GM21423 (cell line): ENCODE measurements at regions not wholly inside any gene's neighbourhood (a gene's known extent, or its start where the extent isn't known, plus 50 kb on each side); places are given as distances from the start of the nearest gene placed in this dataset.
"Not testable (repeated sequence)": the region's sequence is repeated elsewhere in the genome, so short reads cannot be mapped to it uniquely, and the experiment has no call there.

Source experiments
- ATAC-seq: cut with Tn5 transposase; IDR thresholded peaks from one replicate; pipeline ENCODE4 v1.9.1; 2021; ENCODE audit warnings: mild to moderate bottlenecking, moderate library complexity; ENCODE audit not compliant: unreplicated experiment

DNA sequence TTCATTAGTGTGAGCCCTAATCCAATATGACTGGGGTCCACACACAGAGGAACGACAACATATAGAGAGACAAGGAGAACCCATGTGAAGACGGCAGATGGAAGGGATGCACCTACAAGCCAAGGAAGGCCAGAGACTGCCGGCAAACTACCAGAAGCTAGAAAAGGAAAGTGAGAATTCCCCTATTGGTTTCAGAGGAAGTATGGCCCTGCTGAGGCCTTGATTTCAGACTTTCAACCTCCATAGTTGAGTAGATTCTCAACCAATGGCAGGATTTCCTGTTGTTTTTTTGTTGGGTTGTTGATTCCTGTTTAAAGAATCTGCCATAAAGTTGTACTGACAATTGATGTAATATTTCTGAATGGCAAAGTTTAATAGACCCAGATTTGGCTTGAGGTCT, 241.5 kb downstream of the SATB2 start:
- no peak for ATAC-seq

DNA sequence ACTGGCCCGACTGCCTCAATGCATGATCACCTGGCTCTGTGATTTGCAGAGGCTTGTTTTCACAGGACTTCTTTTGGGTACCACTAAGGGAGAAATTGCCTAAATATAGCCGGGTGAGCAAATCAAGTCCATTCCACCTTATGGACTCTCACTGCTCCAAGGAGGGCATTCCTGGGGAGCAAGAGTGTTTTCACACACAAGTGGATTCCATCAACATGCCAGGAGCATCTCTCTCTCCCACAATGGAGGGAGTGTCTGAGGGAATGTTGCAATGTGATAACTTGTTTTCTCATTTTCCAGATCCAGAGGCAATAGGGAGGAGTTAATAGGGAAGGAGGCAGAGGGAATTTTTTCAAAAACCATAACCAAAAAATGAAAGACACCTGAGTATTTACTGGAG, 250.7 kb downstream of the SATB2 start:
- ATAC-seq: no peak

DNA sequence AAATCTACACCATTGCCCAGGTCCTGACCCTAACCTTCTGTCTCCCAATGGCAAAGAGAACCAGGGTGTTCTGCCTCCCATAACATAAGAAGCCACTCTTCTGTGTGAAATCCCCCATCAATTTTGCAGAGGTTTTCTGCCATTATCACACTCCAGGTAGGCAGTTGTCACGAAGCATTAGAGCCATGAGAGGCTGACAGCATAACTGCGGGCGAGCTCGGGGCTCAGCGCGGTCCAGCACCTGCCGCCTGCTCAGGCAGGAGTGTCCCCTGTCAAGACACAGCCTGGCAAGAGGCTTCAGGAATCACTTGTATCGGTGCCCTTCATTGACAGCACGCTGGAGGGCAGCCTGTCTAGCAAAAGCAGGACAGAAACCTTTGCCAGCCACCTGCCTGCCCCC, 251.2 kb downstream of the SATB2 start:
- ATAC-seq: no peak

DNA sequence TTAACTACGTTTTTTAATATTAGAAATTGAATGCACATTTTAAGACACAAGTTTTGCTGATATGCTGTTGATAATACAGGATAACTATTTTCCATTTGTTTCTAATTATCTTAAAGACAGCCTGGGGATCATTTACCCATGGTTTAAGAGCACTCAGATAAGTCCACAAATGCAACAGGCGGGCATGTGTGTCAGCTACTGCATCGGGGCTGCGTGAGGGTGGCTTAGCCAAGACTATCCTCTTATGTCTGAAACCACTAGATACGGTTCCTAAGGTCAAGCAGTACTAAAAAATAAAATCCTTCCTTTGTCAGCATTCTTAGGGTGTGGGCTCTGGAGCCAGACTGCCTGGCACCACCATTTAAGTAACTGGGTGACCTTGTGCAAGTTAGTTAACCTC, 254.8 kb downstream of the SATB2 start:
- ATAC-seq: no peak

DNA sequence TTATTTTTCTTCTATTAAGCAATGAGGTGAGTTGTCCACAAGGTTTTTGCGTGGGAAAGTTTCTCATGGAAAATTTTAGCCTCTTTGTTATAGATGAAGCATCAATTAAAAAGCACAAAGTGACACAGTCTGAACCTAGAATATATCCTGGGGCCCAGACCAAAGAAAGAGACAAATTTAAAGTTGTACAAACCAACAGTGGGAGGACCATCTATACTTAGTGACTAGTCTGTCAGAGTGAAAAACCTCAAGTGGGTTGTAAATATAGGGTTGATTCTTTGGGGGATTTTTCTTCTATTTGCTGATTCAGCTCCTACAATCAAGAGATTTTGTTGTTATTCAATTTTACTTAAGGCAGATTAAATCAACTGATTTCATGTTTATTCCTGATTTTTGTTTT, 256.2 kb downstream of the SATB2 start:
- ATAC-seq: no peak

DNA sequence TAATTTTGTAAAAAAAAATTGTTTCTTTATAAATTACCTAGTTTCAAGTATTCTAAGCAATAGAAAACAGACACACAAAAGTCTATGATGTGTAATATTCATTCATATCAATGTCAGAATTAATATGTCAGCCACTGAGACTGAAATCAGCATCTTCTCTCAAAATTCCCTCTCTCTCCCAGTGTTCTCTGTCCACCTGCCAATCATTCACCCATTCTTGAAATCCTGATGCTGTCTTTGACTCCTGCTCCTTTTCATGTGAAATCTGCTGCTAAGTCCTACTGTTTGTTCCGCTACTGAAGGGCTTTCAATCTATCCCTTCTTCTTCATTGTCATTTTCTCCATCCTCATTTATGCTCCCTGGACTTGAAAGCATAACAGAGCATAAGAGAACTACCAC, 257.9 kb downstream of the SATB2 start:
- ATAC-seq: no peak

DNA sequence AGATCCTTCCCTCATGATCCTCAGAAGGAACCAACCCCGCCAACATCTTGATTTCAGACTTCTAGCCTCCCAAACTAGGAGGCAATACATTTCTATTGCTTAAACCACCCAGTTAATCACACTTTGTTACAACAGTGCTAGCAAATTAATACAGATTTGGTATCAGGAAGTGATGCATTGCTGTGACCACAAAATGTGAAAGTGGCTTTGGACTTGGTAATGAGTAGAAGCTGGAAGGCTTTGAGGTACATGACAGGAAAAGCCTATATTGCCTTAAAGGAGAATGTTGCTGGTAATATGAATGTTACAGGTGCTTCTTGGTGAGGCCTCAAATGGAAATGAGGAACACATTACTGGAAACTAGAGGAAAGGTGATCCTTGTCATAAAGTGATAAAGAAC, 260.3 kb downstream of the SATB2 start:
- ATAC-seq: no peak

DNA sequence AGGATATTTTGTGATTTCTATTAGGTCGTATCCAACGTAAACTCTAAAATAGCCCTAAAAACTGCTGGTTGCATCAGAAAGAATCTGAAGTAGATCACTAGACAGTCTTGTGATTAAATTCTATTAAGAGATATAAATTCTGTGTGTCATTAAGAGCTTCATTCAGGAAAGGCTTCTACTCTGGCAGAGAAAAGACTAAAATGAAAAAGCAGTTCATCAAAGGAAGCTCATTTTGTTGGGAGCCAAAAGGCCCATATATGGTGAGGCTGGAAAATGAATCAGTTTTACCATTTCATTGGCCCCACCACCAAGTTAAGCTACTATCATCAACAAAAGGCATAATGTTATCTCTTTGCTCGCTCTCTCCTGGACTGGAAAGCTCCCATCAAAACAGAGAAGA, 261.1 kb downstream of the SATB2 start:
- no peak for ATAC-seq

DNA sequence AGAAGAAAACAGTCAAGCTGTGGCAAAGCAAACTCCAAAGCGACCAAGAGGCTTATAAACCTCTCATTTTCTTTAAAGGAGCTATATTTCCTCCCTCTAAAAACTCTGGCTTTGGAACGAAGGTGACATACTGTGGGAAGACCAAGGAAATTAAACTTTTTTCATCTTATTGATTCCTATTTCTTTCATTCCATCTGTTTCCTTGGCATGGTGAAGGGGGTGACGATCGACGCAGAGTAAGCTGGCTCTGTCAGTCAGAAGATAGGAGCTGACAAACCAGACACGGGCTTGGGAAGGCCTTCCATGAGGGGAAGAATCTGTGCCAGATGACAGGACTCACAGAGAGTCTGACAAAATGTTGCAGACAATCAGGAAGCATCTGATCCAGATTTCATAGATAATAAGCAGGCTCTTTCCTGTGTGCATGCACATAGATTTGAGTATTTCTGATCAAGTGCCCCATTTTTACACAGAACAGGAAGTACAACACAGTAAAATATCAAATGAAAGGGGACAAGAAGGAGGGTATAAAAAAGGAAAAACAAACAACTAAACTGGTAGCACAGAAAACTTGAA, 261.7 kb downstream of the SATB2 start:
- ATAC-seq: no peak

DNA sequence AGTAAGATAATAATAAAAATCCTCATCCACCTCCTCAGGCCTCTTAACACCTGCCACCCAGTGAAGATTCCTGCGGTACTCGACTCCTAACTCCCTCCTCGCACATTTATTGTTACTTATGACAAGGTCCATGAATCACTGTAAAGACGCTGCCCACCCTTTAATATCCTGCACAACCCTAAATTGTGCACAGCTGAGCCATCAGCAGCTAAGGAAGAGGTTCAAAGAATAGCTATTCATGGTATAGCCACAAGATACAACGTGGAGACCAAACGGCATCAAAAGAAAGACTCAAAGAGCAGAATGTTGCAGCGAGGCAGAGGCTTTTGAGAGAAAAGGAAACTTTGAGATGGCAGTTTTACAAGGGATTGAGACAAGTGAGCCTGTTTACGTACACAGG, 266.3 kb downstream of the SATB2 start:
- ATAC-seq: no peak

DNA sequence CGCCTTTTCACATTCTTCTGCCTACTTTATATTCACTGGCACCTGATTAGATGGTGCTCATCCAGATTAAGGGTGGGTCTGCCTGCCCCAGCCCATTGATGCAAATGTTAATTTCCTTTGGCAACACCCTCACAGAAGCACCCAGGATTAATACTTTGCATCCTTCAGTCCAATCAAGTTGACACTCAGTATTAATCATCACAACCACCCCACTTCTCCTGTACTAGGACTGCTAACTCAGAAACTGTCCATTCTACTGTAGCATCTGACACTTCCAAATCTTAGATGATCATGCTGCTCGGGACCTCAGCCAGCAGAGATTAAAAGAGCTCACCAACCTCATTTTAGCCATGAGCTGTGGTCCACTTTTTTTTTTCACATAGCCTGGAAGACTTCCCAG, 268.5 kb downstream of the SATB2 start:
- ATAC-seq: no peak

DNA sequence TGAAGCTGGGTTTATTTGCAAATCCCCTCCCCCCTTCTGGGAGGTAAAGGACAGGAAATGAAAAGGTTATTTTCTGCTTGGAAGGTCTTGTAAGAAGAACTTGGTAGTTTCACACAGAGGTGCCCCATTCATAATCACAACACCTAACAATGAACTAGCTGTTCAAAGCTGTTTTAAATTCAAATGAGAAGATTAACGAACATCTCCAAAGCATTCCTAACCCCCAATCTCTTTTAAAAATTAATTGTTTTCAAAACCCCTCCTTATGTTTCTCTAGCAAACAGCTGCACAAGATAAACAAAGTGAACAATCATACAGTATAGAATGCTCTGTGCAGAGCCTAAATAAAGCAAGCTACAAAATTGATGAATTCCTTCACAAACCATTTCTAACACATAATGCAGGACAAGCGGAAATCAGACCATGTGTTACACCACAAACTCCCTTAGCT, 271.4 kb downstream of the SATB2 start:
- ATAC-seq: no peak

DNA sequence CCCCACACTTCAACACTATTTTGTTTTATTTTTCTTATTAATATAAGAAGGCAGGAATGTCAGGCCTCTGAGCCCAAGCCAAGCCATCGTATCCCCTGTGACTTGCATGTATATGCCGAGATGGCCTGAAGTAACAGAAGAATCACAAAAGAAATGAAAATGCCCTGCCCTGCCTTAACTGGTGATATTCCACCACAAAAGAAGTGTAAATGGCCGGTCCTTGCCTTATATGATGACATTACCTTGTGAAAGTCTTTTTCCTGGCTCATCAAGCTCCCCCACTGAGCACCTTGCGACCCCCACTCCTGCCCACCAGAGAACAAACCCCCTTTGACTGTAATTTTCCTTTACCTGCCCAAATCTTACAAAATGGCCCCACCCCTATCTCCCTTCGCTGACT, 272.6 kb downstream of the SATB2 start:
- not testable (repeated sequence) for ATAC-seq

DNA sequence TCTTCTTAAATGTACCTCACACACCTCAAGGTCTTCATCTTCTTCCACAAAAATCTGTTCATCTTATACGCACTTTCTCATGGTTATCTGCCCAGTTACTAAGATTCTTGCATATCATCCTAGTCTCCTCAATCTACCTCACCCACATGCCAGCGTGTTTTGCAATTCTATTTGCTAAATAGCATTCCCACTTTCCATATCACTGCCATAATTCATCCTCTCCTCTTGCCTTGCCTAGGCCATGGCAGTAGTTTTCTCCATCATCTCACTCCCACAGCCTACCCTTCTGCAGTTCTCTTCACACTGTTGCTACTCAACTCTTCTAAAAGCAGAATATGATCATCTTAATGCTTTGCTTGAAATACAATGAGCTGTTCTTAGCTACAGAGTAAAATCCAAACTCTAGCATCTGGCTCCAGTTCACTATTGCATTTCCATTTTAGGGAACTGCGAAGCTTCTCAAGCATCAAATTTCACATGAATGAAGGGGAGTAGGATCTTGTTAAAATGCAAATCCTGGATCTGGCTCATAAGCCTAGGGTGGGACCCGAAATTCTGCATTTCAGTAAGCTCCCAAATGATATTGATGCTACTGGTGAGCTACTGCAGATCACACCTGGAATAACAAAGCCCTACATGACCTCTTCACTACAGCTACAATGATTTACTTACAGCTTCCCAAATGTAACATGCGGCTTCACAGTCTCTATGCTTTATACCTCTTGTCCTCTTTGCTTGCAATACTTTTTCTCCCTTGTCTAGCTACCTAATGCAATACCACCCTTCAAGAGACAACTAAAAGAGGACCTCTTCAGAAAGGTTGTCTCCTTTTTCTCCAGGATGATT, 293.9 kb downstream of the SATB2 start:
- no peak for ATAC-seq

DNA sequence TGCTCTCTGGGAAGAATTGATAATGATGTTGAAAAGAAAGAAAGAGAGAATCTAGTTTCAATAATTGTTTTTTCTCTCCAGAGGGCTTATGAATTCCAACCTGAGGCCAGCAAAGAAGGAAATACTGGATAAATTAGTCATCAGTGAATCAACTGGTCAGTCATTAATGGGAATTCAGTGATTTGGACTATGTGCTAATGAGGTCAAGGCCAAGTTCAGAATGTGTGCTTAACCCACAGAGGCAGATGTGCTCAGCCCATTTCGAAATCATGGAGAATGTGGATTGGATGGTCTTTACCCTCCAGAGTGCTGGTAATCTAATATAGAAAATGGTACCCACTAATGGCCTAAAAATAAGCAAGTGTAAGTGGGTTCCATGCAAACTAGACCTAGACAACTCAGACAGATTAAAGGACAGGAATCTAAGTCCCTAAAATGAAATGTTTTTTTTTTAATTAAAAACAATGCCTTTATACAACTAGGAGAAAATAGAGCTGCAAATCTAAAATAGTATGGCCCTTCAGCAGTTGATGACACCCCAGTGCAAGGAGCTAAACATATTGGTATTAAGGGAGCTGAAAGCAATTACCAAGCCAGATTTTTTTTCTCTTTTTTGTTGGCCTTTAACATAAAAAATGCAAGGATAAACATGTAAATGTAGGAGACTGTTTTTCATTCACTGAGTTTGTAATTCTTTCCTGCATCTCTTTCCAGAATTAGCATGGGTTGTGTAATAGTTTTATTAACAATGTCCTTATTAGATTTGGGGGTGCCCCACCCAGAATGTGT, 296.9 kb downstream of the SATB2 start:
- ATAC-seq: no peak

DNA sequence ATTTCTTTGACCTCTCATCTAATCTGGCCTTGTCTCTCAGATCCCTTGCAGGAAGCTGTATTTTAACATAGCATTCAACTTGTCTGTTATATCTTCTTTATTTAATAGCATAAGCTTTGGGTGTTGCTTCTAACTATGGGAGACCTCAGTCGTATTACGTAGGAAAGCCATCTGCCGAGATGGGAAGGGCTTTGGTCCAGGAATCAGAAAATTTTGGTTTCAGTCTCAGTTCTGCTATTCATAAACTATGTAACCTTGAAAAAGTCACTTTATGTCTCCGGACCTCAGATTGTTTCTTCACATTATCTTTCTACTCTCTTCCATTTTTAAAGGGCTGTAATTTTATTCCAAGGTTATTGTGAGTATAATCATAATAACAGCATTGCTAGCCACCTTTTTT, 297.7 kb downstream of the SATB2 start:
- no peak for ATAC-seq

DNA sequence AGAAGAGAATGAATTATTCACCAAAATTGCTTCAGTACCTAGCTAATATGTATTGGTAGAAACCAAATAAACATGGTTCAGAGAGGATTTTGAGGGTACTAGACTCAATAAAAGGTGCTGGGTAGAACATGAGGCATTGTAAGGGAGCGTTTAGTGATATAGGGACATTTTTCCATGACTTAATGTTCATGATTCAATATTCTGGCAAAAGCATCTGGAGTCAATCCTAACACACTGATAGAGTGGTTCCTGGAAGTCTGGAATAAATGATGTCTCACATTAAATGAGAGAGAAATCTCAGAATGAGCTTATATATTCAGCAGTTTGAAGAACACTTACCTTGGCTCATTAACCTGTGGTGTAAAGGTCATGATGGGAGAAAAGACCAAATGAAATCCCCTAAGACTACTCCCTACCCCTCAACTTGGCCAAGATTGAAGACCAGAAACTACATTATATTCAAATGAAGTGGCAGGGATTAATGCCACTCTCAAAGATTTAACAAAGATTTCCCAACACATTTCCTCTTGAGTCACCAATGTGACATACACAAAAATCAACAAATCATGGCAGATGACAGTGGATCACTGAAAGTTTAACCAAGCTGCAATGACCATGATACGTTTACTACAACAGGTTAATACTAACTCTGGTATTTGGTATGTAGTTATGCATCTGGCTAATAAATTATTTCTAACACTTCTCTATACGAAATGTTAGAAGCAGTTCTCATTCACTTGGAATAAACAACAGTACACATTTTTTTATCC, 309.5 kb downstream of the SATB2 start:
- no peak for ATAC-seq

DNA sequence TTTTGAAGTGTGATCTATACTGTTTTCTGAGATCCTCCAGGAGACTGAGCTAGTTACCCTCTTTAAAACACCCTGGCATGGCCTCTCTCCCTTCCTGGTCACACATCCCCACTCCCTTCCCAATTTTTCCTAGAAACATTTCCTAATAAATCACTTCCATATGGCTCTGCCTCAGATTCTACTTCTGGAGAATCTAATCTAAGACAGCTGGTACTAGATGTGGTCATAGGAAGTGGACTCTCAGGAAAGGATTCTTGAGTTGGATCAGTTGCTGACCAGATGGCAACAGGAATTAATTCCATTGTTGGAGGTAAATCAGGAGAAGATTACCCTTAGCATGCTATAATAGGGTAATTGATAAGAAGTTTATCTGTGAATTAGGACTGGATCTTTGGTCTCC, 310.5 kb downstream of the SATB2 start:
- ATAC-seq: no peak

DNA sequence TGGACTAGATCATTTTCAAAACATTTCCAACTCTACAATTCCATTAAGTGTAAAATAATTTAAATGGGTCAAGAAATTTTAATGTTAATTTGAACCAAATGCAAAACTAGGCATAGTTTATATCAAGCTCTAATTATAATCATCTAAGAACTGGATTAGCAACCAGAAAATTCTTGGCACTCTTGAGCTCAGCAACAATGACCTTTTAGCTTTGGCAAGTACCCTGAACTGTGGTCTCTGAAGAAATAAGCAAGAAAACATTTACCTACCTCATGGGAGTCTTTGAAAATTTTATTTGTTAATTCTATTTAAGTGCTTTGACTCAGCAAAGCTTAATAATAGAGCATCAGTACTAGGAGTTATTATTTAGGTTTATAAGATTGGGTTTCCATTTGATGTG, 313.2 kb downstream of the SATB2 start:
- no peak for ATAC-seq

DNA sequence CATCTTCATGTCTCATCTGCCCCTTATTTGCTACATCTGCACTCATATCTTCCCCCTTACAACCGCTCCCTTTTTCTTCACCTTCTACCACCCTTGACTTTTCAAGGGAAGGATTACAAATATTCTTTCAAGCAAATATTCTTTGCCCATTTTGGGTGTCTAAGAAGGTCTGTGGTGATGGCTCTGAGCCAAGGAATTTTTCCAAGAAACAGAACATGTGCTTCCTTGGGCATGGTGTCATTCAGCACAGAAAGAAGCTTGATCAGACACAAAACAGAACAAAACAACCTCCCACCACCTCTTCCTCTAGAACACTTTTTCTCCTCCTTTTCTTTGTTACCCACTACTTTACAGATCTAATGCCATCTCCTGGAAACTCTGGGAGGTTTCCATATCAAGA, 313.7 kb downstream of the SATB2 start:
- ATAC-seq: no peak

DNA sequence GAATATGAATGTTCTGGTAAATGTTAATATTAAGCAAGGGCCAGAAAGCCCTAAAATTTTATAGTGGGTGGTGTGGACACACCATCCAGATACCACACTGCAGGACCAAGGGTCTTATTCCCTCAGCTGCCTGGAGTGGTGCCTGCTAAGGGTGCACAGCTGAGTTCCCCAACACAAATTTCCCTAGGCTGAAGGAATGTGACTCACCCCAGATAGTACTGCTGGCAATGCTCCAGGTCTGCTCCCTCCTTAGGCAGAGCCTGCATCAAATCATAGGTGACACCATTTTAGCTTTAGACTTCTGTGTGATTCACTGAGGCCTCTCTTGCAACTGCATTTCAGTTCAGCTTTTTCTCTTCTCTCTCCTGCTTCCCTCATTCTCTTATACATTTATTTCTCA, 321.1 kb downstream of the SATB2 start:
- no peak for ATAC-seq
